ENCODE measurements at regions not wholly inside any gene's neighbourhood (a gene's known extent, or its start where the extent isn't known, plus 50 kb on each side); places are given as distances from the start of the nearest gene placed in this dataset.

- Histone ChIP-seq H3K4me2 (ENCODE audit: insufficient read depth in 1 of 2, low read depth in 2 of 2, low read length in 2 of 2) (no peak overlapping the region), H3K36me3 (ENCODE audit: control insufficient read depth in 2 of 4, insufficient read depth in 4 of 4, low read length in 3 of 4) (no peaks in the 10 kb centered on the region), H3K4me3 (ENCODE audit: extremely low read depth in 1 of 4, insufficient read depth in 2 of 4, low read depth in 3 of 4, low read length in 4 of 4) (no peak overlapping the region), H3K27ac (ENCODE audit: low read depth, low read length) (no peak overlapping the region), H4K91ac (replicated peaks; ENCODE audit: insufficient read length, low read length) (no peak overlapping the region), H3K9ac (replicated peaks in 1 of 4; ENCODE audit: extremely low read depth in 1 of 4, low read depth in 3 of 4, low read length in 3 of 4) (no peak overlapping the region), H2BK20ac (ENCODE audit: low read length) (no peak overlapping the region), H2BK5ac (ENCODE audit: low read depth, low read length) (no peak overlapping the region), H2BK15ac (ENCODE audit: low read length) (no peak overlapping the region), H3K79me1 (ENCODE audit: low read depth, low read length) (no peaks in the 10 kb centered on the region), H3K9me3 (ENCODE audit: insufficient read depth in 2 of 2, low read depth in 1 of 2, low read length in 1 of 2) (no peaks in the 10 kb centered on the region), H3K56ac (replicated peaks; ENCODE audit: insufficient read length, low read depth, low read length) (no peak overlapping the region), H4K20me1 (replicated peaks in 1 of 2; ENCODE audit: control insufficient read depth in 1 of 2, insufficient read depth in 2 of 2, low read length in 2 of 2) (no peaks in the 10 kb centered on the region), H3K4me1 (replicated peaks in 1 of 4; ENCODE audit: control insufficient read depth in 3 of 4, insufficient read depth in 4 of 4, low read length in 3 of 4) (no peaks in the 10 kb centered on the region), H3K27me3 (replicated peaks in 1 of 4; ENCODE audit: control insufficient read depth in 3 of 4, extremely low read depth in 1 of 4, insufficient read depth in 3 of 4, low read length in 3 of 4) (no peaks in the 10 kb centered on the region), H2AFZ (ENCODE audit: low read length) (no peak overlapping the region), H2BK120ac (replicated peaks; ENCODE audit: low read depth, low read length) (no peak overlapping the region), H2BK12ac (ENCODE audit: low read depth, low read length) (no peak overlapping the region), H3K23me2 (ENCODE audit: low read depth, low read length) (no peaks in the 10 kb centered on the region), H4K5ac (ENCODE audit: insufficient read length, low read depth, low read length) (no peak overlapping the region), H3K79me2 (ENCODE audit: control insufficient read depth in 1 of 2, insufficient read depth in 2 of 2, low read length in 2 of 2) (no peaks in the 10 kb centered on the region), H3K23ac (ENCODE audit: insufficient read length) (no peak overlapping the region), H3K4ac (replicated peaks; ENCODE audit: insufficient read length, low read depth, low read length) (no peak overlapping the region), H3K18ac (ENCODE audit: extremely low read depth, low read length) (no peak overlapping the region), H3K14ac (ENCODE audit: insufficient read length) (no peak overlapping the region), H4K8ac (ENCODE audit: extremely low read depth, insufficient read depth, low read length) (no peak overlapping the region), H2AK5ac (ENCODE audit: low read depth, low read length) (no peak overlapping the region)
- 80% methylated on average over 4 of the region's 4 CpGs; no CpG with 5 or more reads in 1 of the 2 experiments for WGBS, 2 experiments (ENCODE audit: extremely low coverage in 1 of 2, insufficient coverage in 1 of 2, insufficient read length in 1 of 2, insufficient replicate concordance in 2 of 2, low coverage in 1 of 2, low lambda C conversion rate in 2 of 2, missing lambda C conversion rate in 1 of 2)
- ChIA-PET POLR2A (ENCODE audit: partially characterized antibody) (no interaction called here), CTCF (ENCODE audit: partially characterized antibody) (interaction anchor here (1.1 to 2.1 kb wide), 4 partner anchors 14 to 82 kb away, joined by 3 to 8 read pairs (median 4); no protein-coding TSS in a partner anchor)
- TF ChIP-seq YY1 (IDR thresholded peaks at IDR 0.05; ENCODE audit: low read depth, low read length) (no peak), BACH1 (IDR thresholded peaks at IDR 0.05; ENCODE audit: low read length) (no peak), SRF (IDR thresholded peaks at IDR 0.05; ENCODE audit: low read depth, low read length) (no peak), SIRT6 (IDR thresholded peaks at IDR 0.05; ENCODE audit: low read length) (no peak), TAF1 (IDR thresholded peaks at IDR 0.05; ENCODE audit: low read depth, low read length) (no peak), EZH2 (IDR thresholded peaks at IDR 0.05; ENCODE audit: low read depth, low read length, severe bottlenecking) (no peak), CEBPB (IDR thresholded peaks at IDR 0.05; ENCODE audit: low read depth, low read length) (no peak), GTF2F1 (IDR thresholded peaks at IDR 0.05; ENCODE audit: borderline replicate concordance, low read depth, low read length) (no peak), CTBP2 (IDR thresholded peaks at IDR 0.05; ENCODE audit: borderline replicate concordance, insufficient read depth, insufficient read length, low read length) (no peak), SP2 (IDR thresholded peaks at IDR 0.05; ENCODE audit: low read length) (no peak), HDAC2 (IDR thresholded peaks at IDR 0.05; ENCODE audit: borderline replicate concordance in 1 of 2, low read depth in 2 of 2, low read length in 2 of 2) (no peak)
- DNase-seq (ENCODE audit: low read depth in 1 of 2, low spot score in 2 of 2), result no peak
- FAIRE-seq, result no peak
Observed at GRCh38 chr1:67607286-67607685, 77.7 kb upstream of the GADD45A start.

All from H1 (cell line).